H1 (cell line): ENCODE measurements at regions not wholly inside any gene's neighbourhood (a gene's known extent, or its start where the extent isn't known, plus 50 kb on each side); places are given as distances from the start of the nearest gene placed in this dataset.

Experiments used
- CTCF ChIA-PET: fragments of 300-600 bp; sonication (Branson Sonifier 250); formaldehyde crosslinking; loops from one replicate; lab custom pipeline; 2021; ENCODE audit not compliant: partially characterized antibody; lab: Charles Lee
- POLR2A ChIA-PET: fragments of 300-600 bp; sonication (Branson Sonifier 250); formaldehyde crosslinking; loops from one replicate; lab custom pipeline; 2021; ENCODE audit warnings: inconsistent platforms; ENCODE audit not compliant: partially characterized antibody; lab: Charles Lee
- DNase-seq, 2 experiments: peaks; one replicate each; pipeline versions ENCODE4 v3.0.0 to v3.0.0-alpha.2; 2010 to 2022; ENCODE audit warnings: low spot score in 2 of 2, low read depth in 1 of 2, mixed read lengths in 1 of 2
- FAIRE-seq: peaks from 2 replicates; lab custom pipeline; 2011; peaks lifted over from hg19 to GRCh38; lab: Jason Lieb, UNC
- H2AFZ ChIP-seq: 2 replicates; pipeline ENCODE4 v1.8.1; 2012; ENCODE audit warnings: low read length, inconsistent platforms
- H2AK5ac ChIP-seq: 2 replicates; pipeline ENCODE4 v1.6.1; 2013; ENCODE audit warnings: low read depth, low read length
- H2BK120ac ChIP-seq: replicated peaks from 2 replicates; pipeline ENCODE3; 2013; ENCODE audit warnings: low read depth, low read length, inconsistent platforms
- H2BK12ac ChIP-seq: 2 replicates; pipeline ENCODE4 v1.6.1; 2013; ENCODE audit warnings: low read depth, low read length
- H2BK15ac ChIP-seq: 2 replicates; pipeline ENCODE4 v1.6.1; 2013; ENCODE audit warnings: low read length
- H2BK20ac ChIP-seq: 2 replicates; pipeline ENCODE4 v1.6.1; 2013; ENCODE audit warnings: low read length
- H2BK5ac ChIP-seq: 2 replicates; pipeline ENCODE4 v1.6.1; 2013; ENCODE audit warnings: low read depth, low read length
- H3K14ac ChIP-seq: 2 replicates; pipeline ENCODE4 v1.6.1; 2013; ENCODE audit warnings: inconsistent platforms; ENCODE audit not compliant: insufficient read length
- H3K18ac ChIP-seq: 2 replicates; pipeline ENCODE4 v1.6.1; 2013; ENCODE audit warnings: low read length; ENCODE audit errors: extremely low read depth
- H3K23ac ChIP-seq: 2 replicates; pipeline ENCODE4 v1.6.1; 2013; ENCODE audit warnings: inconsistent platforms; ENCODE audit not compliant: insufficient read length
- H3K23me2 ChIP-seq: 2 replicates; pipeline ENCODE4 v1.6.1; 2013; ENCODE audit warnings: low read depth, low read length
- H3K27ac ChIP-seq: 2 replicates; pipeline ENCODE4 v1.6.1; 2011; ENCODE audit warnings: low read depth, low read length, inconsistent platforms
- H3K27me3 ChIP-seq, 4 experiments: replicated peaks in 1 of 4; 1 replicate in 1 of 4; 2 replicates in 3 of 4; pipeline versions ENCODE4 v1.6.1 to v1.8.1; 2011 to 2013; ENCODE audit warnings: low read length in 3 of 4, mild to moderate bottlenecking in 3 of 4, inconsistent platforms in 2 of 4, mixed read lengths in 2 of 4, moderate library complexity in 1 of 4; ENCODE audit not compliant: control insufficient read depth in 3 of 4, insufficient read depth in 3 of 4; ENCODE audit errors: extremely low read depth in 1 of 4
- H3K36me3 ChIP-seq, 4 experiments: 2 replicates each; pipeline versions ENCODE4 v1.6.1 to v1.8.1; 2011 to 2013; ENCODE audit warnings: mild to moderate bottlenecking in 4 of 4, low read length in 3 of 4, moderate library complexity in 2 of 4, control low read depth in 1 of 4, inconsistent platforms in 1 of 4; ENCODE audit not compliant: insufficient read depth in 4 of 4, control insufficient read depth in 2 of 4
- H3K4ac ChIP-seq: replicated peaks from 2 replicates; pipeline ENCODE3; 2013; ENCODE audit warnings: low read length, low read depth, mixed read lengths, inconsistent platforms; ENCODE audit not compliant: insufficient read length
- H3K4me1 ChIP-seq, 4 experiments: replicated peaks in 1 of 4; 1 replicate in 1 of 4; 2 replicates in 3 of 4; pipeline versions ENCODE4 v1.6.1 to v1.8.1; 2011 to 2013; ENCODE audit warnings: low read length in 3 of 4, inconsistent platforms in 2 of 4, mixed read lengths in 1 of 4; ENCODE audit not compliant: insufficient read depth in 4 of 4, control insufficient read depth in 3 of 4
- H3K4me2 ChIP-seq, 2 experiments: 2 replicates each; pipeline versions ENCODE4 v1.6.1 to v1.8.1; 2011 to 2013; ENCODE audit warnings: low read depth in 2 of 2, low read length in 2 of 2, control low read depth in 1 of 2, inconsistent platforms in 1 of 2, mild to moderate bottlenecking in 1 of 2; ENCODE audit not compliant: insufficient read depth in 1 of 2
- H3K4me3 ChIP-seq, 4 experiments: fragments of 200-600, 300-600 bp in 1 of 4; sonication (generic), shearing (Covaris generic), sonication (Bioruptor Twin) in 1 of 4; 2 replicates each; pipeline versions ENCODE4 v1.5.1 to v1.8.1; 2011 to 2016; ENCODE audit warnings: low read length in 4 of 4, low read depth in 3 of 4, control low read depth in 2 of 4, inconsistent platforms in 2 of 4, mild to moderate bottlenecking in 2 of 4, mixed read lengths in 1 of 4, moderate library complexity in 1 of 4; ENCODE audit not compliant: insufficient read depth in 2 of 4; ENCODE audit errors: extremely low read depth in 1 of 4
- H3K56ac ChIP-seq: replicated peaks from 2 replicates; pipeline ENCODE3; 2013; ENCODE audit warnings: low read depth, mild to moderate bottlenecking, mixed read lengths, low read length, inconsistent platforms; ENCODE audit not compliant: insufficient read length
- H3K79me1 ChIP-seq: 2 replicates; pipeline ENCODE4 v1.6.1; 2013; ENCODE audit warnings: low read depth, low read length, control low read depth
- H3K79me2 ChIP-seq, 2 experiments: 2 replicates each; pipeline versions ENCODE4 v1.6.1 to v1.8.1; 2012 to 2013; ENCODE audit warnings: low read length in 2 of 2, mild to moderate bottlenecking in 2 of 2, inconsistent platforms in 1 of 2; ENCODE audit not compliant: insufficient read depth in 2 of 2, control insufficient read depth in 1 of 2
- H3K9ac ChIP-seq, 4 experiments: replicated peaks in 1 of 4; 1 replicate in 1 of 4; 2 replicates in 3 of 4; pipeline versions ENCODE4 v1.6.1 to v1.8.1; 2011 to 2013; ENCODE audit warnings: low read depth in 3 of 4, low read length in 3 of 4, control low read depth in 2 of 4, mild to moderate bottlenecking in 2 of 4, moderate library complexity in 2 of 4, inconsistent platforms in 1 of 4; ENCODE audit errors: extremely low read depth in 1 of 4
- H3K9me3 ChIP-seq, 2 experiments: 2 replicates each; pipeline versions ENCODE4 v1.6.1 to v1.8.1; 2012 to 2013; ENCODE audit warnings: mild to moderate bottlenecking in 2 of 2, moderate library complexity in 2 of 2, control low read depth in 1 of 2, inconsistent platforms in 1 of 2, low read depth in 1 of 2, low read length in 1 of 2, mixed read lengths in 1 of 2; ENCODE audit not compliant: insufficient read depth in 2 of 2
- H4K20me1 ChIP-seq, 2 experiments: replicated peaks in 1 of 2; 2 replicates each; pipeline versions ENCODE3 to v1.8.1; 2011 to 2013; ENCODE audit warnings: inconsistent platforms in 2 of 2, low read length in 2 of 2, mild to moderate bottlenecking in 1 of 2; ENCODE audit not compliant: insufficient read depth in 2 of 2, control insufficient read depth in 1 of 2
- H4K5ac ChIP-seq: 2 replicates; pipeline ENCODE4 v1.6.1; 2013; ENCODE audit warnings: low read length, low read depth, mixed read lengths, inconsistent platforms; ENCODE audit not compliant: insufficient read length
- H4K8ac ChIP-seq: 2 replicates; pipeline ENCODE4 v1.8.0; 2013; ENCODE audit warnings: mild to moderate bottlenecking, moderate library complexity, low read length, inconsistent platforms; ENCODE audit not compliant: insufficient read depth; ENCODE audit errors: extremely low read depth
- H4K91ac ChIP-seq: replicated peaks from 2 replicates; pipeline ENCODE3; 2013; ENCODE audit warnings: low read length, mixed read lengths, inconsistent platforms; ENCODE audit not compliant: insufficient read length
- ASH2L ChIP-seq: fragments of 200-600, 300-600 bp; sonication (generic); IDR thresholded peaks from one replicate; pipeline ENCODE4 v1.7.1; 2017; ENCODE audit warnings: low read length
- BACH1 ChIP-seq: IDR thresholded peaks from 2 replicates; pipeline ENCODE4 v1.6.1; 2012; ENCODE audit warnings: low read length, improper control_type of control experiment
- CBX8 ChIP-seq: fragments of 300-800, 300-1000 bp; sonication (generic); IDR thresholded peaks from 2 replicates; pipeline ENCODE4 v1.7.1; 2016; ENCODE audit warnings: low read depth, low read length, borderline replicate concordance
- CREB1 ChIP-seq: IDR thresholded peaks from 2 replicates; pipeline ENCODE4 v1.6.1; 2012; ENCODE audit warnings: inconsistent platforms
- EGR1 ChIP-seq: IDR thresholded peaks from 2 replicates; pipeline ENCODE4 v1.6.1; 2011; ENCODE audit warnings: low read depth, low read length, borderline replicate concordance
- EZH2 ChIP-seq: fragments of 200-600 bp; sonication (generic); IDR thresholded peaks from 2 replicates; pipeline ENCODE4 v1.7.1; 2012; ENCODE audit warnings: low read depth, mild to moderate bottlenecking, moderate library complexity, low read length, inconsistent platforms; ENCODE audit not compliant: severe bottlenecking
- KDM1A ChIP-seq: fragments of 200-600, 300-600 bp; sonication (generic); IDR thresholded peaks from 2 replicates; pipeline ENCODE4 v1.7.1; 2016; ENCODE audit warnings: mild to moderate bottlenecking, low read length, borderline replicate concordance
- NRF1 ChIP-seq: IDR thresholded peaks from 2 replicates; pipeline ENCODE4 v1.6.1; 2011; ENCODE audit warnings: mild to moderate bottlenecking, low read depth, low read length, improper control_type of control experiment
- PHF8 ChIP-seq: fragments of 200-600 bp; sonication (generic); conservative IDR thresholded peaks from 2 replicates; pipeline ENCODE4 v1.7.1; 2012; ENCODE audit warnings: low read depth, mild to moderate bottlenecking, inconsistent platforms, low read length, moderate library complexity
- POLR2AphosphoS5 ChIP-seq: IDR thresholded peaks from 2 replicates; pipeline ENCODE4 v1.6.1; 2011; ENCODE audit warnings: low read depth, low read length
- RFX5 ChIP-seq: IDR thresholded peaks from 2 replicates; pipeline ENCODE4 v1.6.1; 2011; ENCODE audit warnings: low read depth, low read length, improper control_type of control experiment, borderline replicate concordance
- RXRA ChIP-seq: IDR thresholded peaks from 2 replicates; pipeline ENCODE4 v1.6.1; 2011; ENCODE audit warnings: low read depth, mild to moderate bottlenecking, low read length, moderate library complexity; ENCODE audit not compliant: insufficient read depth
- SUZ12 ChIP-seq: fragments of 200-600 bp; sonication (generic); IDR thresholded peaks from 2 replicates; pipeline ENCODE4 v1.6.1; 2012; ENCODE audit warnings: mild to moderate bottlenecking, inconsistent platforms, low read length, moderate library complexity, mixed read lengths
- USF2 ChIP-seq: IDR thresholded peaks from 2 replicates; pipeline ENCODE4 v1.6.1; 2011; ENCODE audit warnings: low read length, improper control_type of control experiment
- WGBS, 2 experiments: shearing (Covaris generic) in 1 of 2; methylation state at CpG; one replicate each; pipeline versions ENCODE4 v1.1.6 to v1.1.7; 2013 to 2015; ENCODE audit warnings: low lambda C conversion rate in 2 of 2, mixed read lengths in 2 of 2, inconsistent platforms in 1 of 2, low coverage in 1 of 2, missing lambda C conversion rate in 1 of 2; ENCODE audit not compliant: insufficient replicate concordance in 2 of 2, insufficient coverage in 1 of 2, insufficient read length in 1 of 2; ENCODE audit errors: extremely low coverage in 1 of 2, missing lambda C conversion rate in 1 of 2; 5-methylcytosine and 5-hydroxymethylcytosine counted together

GRCh38 chr4:96913441-96914080, 1073.7 kb downstream of the PDHA2 start:
- H3K4me2 ChIP-seq, result no peak overlapping the region
- no peaks in the 10 kb centered on the region for H3K36me3 ChIP-seq
- H2BK12ac ChIP-seq, result no peak overlapping the region
- CTCF ChIA-PET, result no interaction called here
- H3K4ac ChIP-seq, result no peak overlapping the region
- no peak overlapping the region for H2AFZ ChIP-seq
- H3K4me3 ChIP-seq, result no peak overlapping the region
- H3K4me1 ChIP-seq, result peaks cover 0 to 3% (median 0%) of the 10 kb centered on the region in 4 experiments; a peak in 1 of 7 replicates
- no peak overlapping the region for H3K27ac ChIP-seq
- no peaks in the 10 kb centered on the region for H4K20me1 ChIP-seq
- H2BK20ac ChIP-seq, result no peak overlapping the region
- DNase-seq (no peak), FAIRE-seq (no peak)
- no peaks in the 10 kb centered on the region for H3K9me3 ChIP-seq
- no peak overlapping the region for H3K14ac ChIP-seq
- H3K27me3 ChIP-seq, result no peaks in the 10 kb centered on the region
- H3K79me2 ChIP-seq, result no peaks in the 10 kb centered on the region
- H3K79me1 ChIP-seq, result no peaks in the 10 kb centered on the region
- POLR2A ChIA-PET, result no interaction called here
- no peak overlapping the region for H4K91ac ChIP-seq
- no peak overlapping the region for H3K9ac ChIP-seq
- no peaks in the 10 kb centered on the region for H3K23me2 ChIP-seq
- H2BK15ac ChIP-seq, result no peak overlapping the region
- WGBS, 2 experiments, result 94% methylated on average over 2 of the region's 2 CpGs; no CpG with 5 or more reads in 1 of the 2 experiments
- H2BK120ac ChIP-seq, result no peak overlapping the region
- H3K56ac ChIP-seq, result no peak overlapping the region
- no peak overlapping the region for H4K5ac ChIP-seq
- H2AK5ac ChIP-seq, result no peak overlapping the region
- H2BK5ac ChIP-seq, result no peak overlapping the region
- no peak overlapping the region for H3K23ac ChIP-seq
- no peak overlapping the region for H4K8ac ChIP-seq
- no peak overlapping the region for H3K18ac ChIP-seq
- no peak for TF ChIP-seq NRF1
- no peak for TF ChIP-seq RFX5
- TF ChIP-seq SUZ12, result no peak
- no peak for TF ChIP-seq EGR1
- TF ChIP-seq USF2, result no peak
- no peak for TF ChIP-seq CREB1
- TF ChIP-seq PHF8, result no peak
- no peak for TF ChIP-seq RXRA
- TF ChIP-seq BACH1, result no peak
- TF ChIP-seq KDM1A, result no peak
- TF ChIP-seq POLR2AphosphoS5, result no peak
- no peak for TF ChIP-seq ASH2L
- no peak for TF ChIP-seq EZH2
- TF ChIP-seq CBX8, result no peak
